ENCODE measurements at regions not wholly inside any gene's neighbourhood (a gene's known extent, or its start where the extent isn't known, plus 50 kb on each side); places are given as distances from the start of the nearest gene placed in this dataset.

GRCh38 chr12:47021298-47021697 lies 58.1 kb upstream of the PCED1B start:
- in situ Hi-C loops (cut with HindIII; ENCODE audit: extremely low pct_ligation_motif_present, low pct_unique_long_range_greater_than_20kb): loop anchor here (5.0 kb wide), 1 partner anchor 679 kb away; no protein-coding TSS in a partner anchor
- 48% methylated on average over 2 of the region's 2 CpGs for WGBS (ENCODE audit: low lambda C conversion rate)
- TF ChIP-seq SMC3 (IDR thresholded peaks at IDR 0.05; ENCODE audit: low read length) (peak; percentile 70), THRA (CRISPR knock-in tag; IDR thresholded peaks at IDR 0.05; ENCODE audit: borderline replicate concordance) (no peak), CTCF (CRISPR knock-in tag; IDR thresholded peaks at IDR 0.05) (peak; percentile 81), STAG1 (CRISPR knock-in tag; IDR thresholded peaks at IDR 0.05) (peak; percentile 89), RAD21 (CRISPR knock-in tag; IDR thresholded peaks at IDR 0.05) (peak; percentile 47; the same call in 1 of the 2 replicates)
- no peaks in the 10 kb centered on the region for H3K79me2 ChIP-seq (ENCODE audit: insufficient read depth, low read length)
- H4K20me1 ChIP-seq (ENCODE audit: insufficient read depth, low read length): no peaks in the 10 kb centered on the region
- BruUV-seq (replicated peaks): no TSS peak
- H3K4me2 ChIP-seq (ENCODE audit: low read depth, low read length): no peak overlapping the region
- ATAC-seq (peak; percentile 54; the same call in 2 of the 3 replicates), DNase-seq (ENCODE audit: low spot score) (peak; percentile 46), FAIRE-seq (peak; percentile 77)
- H3K27ac ChIP-seq (ENCODE audit: extremely low read length, insufficient read depth, low read length): no peak overlapping the region
- no peaks in the 10 kb centered on the region for H3K4me1 ChIP-seq (ENCODE audit: insufficient read depth, low read length)
- H3K27me3 ChIP-seq (ENCODE audit: control insufficient read depth in 1 of 2, insufficient read depth in 2 of 2, low read length in 2 of 2): peaks cover 1 to 7% of the 10 kb centered on the region in 2 experiments; a peak in 3 of 5 replicates
- H3K36me3 ChIP-seq (replicated peaks in 1 of 2; ENCODE audit: control insufficient read depth in 1 of 2, insufficient read depth in 2 of 2, low read length in 2 of 2): no peaks in the 10 kb centered on the region
- ChIA-PET CTCF (ENCODE audit: low intra/inter-chr PET ratio, low total read pairs) (interaction anchor here (1.4 to 1.6 kb wide), 3 partner anchors 346 to 949 kb away, joined by 5 to 8 read pairs (median 7); no protein-coding TSS in a partner anchor), POLR2A (no interaction called here)
- no peak overlapping the region for H3K9ac ChIP-seq (ENCODE audit: insufficient read depth, low read depth, low read length)
- H3K9me3 ChIP-seq (ENCODE audit: low read length): no peaks in the 10 kb centered on the region
- no peak overlapping the region for H3K4me3 ChIP-seq (replicated peaks in 1 of 3; ENCODE audit: insufficient read depth in 1 of 3, low read depth in 2 of 3, low read length in 3 of 3)
- intact Hi-C loops (cut with micrococcal nuclease; ENCODE audit: unreplicated experiment): loop anchor here (1.0 to 2.0 kb wide), 3 partner anchors 346 to 896 kb away; no protein-coding TSS in a partner anchor
- no peak overlapping the region for H2AFZ ChIP-seq (ENCODE audit: low read length)

All from HepG2 (cell line).